GM23338 (cell line): ENCODE measurements at regions not wholly inside any gene's neighbourhood (a gene's known extent, or its start where the extent isn't known, plus 50 kb on each side); places are given as distances from the start of the nearest gene placed in this dataset.
"Not testable (repeated sequence)": the region's sequence is repeated elsewhere in the genome, so short reads cannot be mapped to it uniquely, and the experiment has no call there.

Experiments
- ATAC-seq: fragments of 200-7000 bp; cut with Tn5 transposase; 3 replicates; pipeline ENCODE4 v1.9.1; 2020
- DNase-seq: peaks from one replicate; pipeline ENCODE4 v3.0.0-alpha.2; 2015; ENCODE audit warnings: low spot score
- H2AFZ ChIP-seq: fragments of 200-600 bp; sonication (generic); 2 replicates; pipeline ENCODE4 v1.8.0; 2016; ENCODE audit warnings: antibody characterized with exemption, mild to moderate bottlenecking, moderate library complexity
- H3F3A ChIP-seq: fragments of 200-600 bp; sonication (generic); replicated peaks from 2 replicates; pipeline ENCODE4 v1.8.0; 2017; ENCODE audit warnings: antibody characterized with exemption, mixed run types, low read depth
- H3K27ac ChIP-seq: fragments of 200-600 bp; sonication (generic); 2 replicates; pipeline ENCODE4 v1.6.1; 2016; ENCODE audit warnings: low read depth
- H3K27me3 ChIP-seq: fragments of 200-600 bp; sonication (generic); 2 replicates; pipeline ENCODE4 v1.8.0; 2016; ENCODE audit warnings: mild to moderate bottlenecking, mixed run types, moderate library complexity; ENCODE audit not compliant: insufficient read depth
- H3K36me3 ChIP-seq: fragments of 200-600 bp; sonication (generic); 2 replicates; pipeline ENCODE4 v1.8.0; 2016; ENCODE audit warnings: mild to moderate bottlenecking; ENCODE audit not compliant: insufficient read depth
- H3K4me1 ChIP-seq: fragments of 200-600 bp; sonication (generic); 2 replicates; pipeline ENCODE4 v1.8.0; 2016; ENCODE audit warnings: mild to moderate bottlenecking, moderate library complexity; ENCODE audit not compliant: insufficient read depth
- H3K4me2 ChIP-seq: fragments of 200-600 bp; sonication (generic); 2 replicates; pipeline ENCODE4 v1.7.1; 2017; ENCODE audit warnings: mixed run types
- H3K4me3 ChIP-seq: fragments of 200-600 bp; sonication (generic); 2 replicates; pipeline ENCODE4 v1.6.1; 2016; ENCODE audit warnings: mixed run types
- H3K79me2 ChIP-seq: fragments of 200-600 bp; sonication (generic); replicated peaks from 2 replicates; pipeline ENCODE4 v1.8.0; 2017; ENCODE audit warnings: mild to moderate bottlenecking; ENCODE audit not compliant: insufficient read depth
- H3K9me2 ChIP-seq: fragments of 200-600 bp; sonication (generic); 2 replicates; pipeline ENCODE4 v1.8.0; 2017; ENCODE audit not compliant: insufficient read depth
- H4K20me1 ChIP-seq: fragments of 200-600 bp; sonication (generic); replicated peaks from 2 replicates; pipeline ENCODE4 v1.8.0; 2017; ENCODE audit warnings: mild to moderate bottlenecking; ENCODE audit not compliant: insufficient read depth
- H3K27ac Mint-ChIP-seq: 2 replicates; pipeline ENCODE4 v1.8.0; 2020; ENCODE audit warnings: inconsistent platforms, mild to moderate bottlenecking, moderate library complexity, mixed read lengths
- H3K27me3 Mint-ChIP-seq: 3 replicates; pipeline ENCODE4 v1.8.0; 2022; ENCODE audit warnings: low read depth, mild to moderate bottlenecking, moderate library complexity, mixed read lengths, inconsistent platforms; ENCODE audit not compliant: insufficient read depth, poor library complexity
- H3K36me3 Mint-ChIP-seq: 3 replicates; pipeline ENCODE4 v1.8.0; 2021; ENCODE audit warnings: low read depth, mild to moderate bottlenecking, inconsistent platforms, moderate library complexity, mixed read lengths
- H3K4me1 Mint-ChIP-seq: 3 replicates; pipeline ENCODE4 v1.8.0; 2020; ENCODE audit warnings: mild to moderate bottlenecking, inconsistent platforms, mixed read lengths
- H3K4me3 Mint-ChIP-seq: 3 replicates; pipeline ENCODE4 v1.8.0; 2021; ENCODE audit warnings: moderate library complexity, mild to moderate bottlenecking, inconsistent platforms, mixed read lengths
- H3K9me3 Mint-ChIP-seq: 3 replicates; pipeline ENCODE4 v1.8.0; 2020; ENCODE audit warnings: moderate library complexity, mild to moderate bottlenecking, inconsistent platforms, mixed read lengths
- CTCF ChIP-seq, 2 experiments: fragments of 200-600 bp in 1 of 2; sonication (generic) in 1 of 2; conservative IDR thresholded peaks; 2 replicates each; pipeline versions ENCODE4 v1.5.1 to v1.6.1; 2016 to 2017; ENCODE audit warnings: antibody characterized with exemption in 2 of 2, low read depth in 2 of 2, mild to moderate bottlenecking in 2 of 2, moderate library complexity in 1 of 2

GRCh38 chr9:85814800-85815199 lies 73.0 kb upstream of the AGTPBP1 start:
- H3K27me3 Mint-ChIP-seq, H3K27ac ChIP-seq, H3K27me3 ChIP-seq, H4K20me1 ChIP-seq, H3K9me2 ChIP-seq, H3K4me3 Mint-ChIP-seq, H3K4me2 ChIP-seq, H3K27ac Mint-ChIP-seq, H3K4me3 ChIP-seq, H3K79me2 ChIP-seq, H2AFZ ChIP-seq, H3K9me3 Mint-ChIP-seq, ATAC-seq, H3F3A ChIP-seq, H3K36me3 ChIP-seq, H3K4me1 ChIP-seq, H3K4me1 Mint-ChIP-seq, DNase-seq, H3K36me3 Mint-ChIP-seq: not testable (repeated sequence)

GRCh38 chr9:85818971-85819370 lies 77.2 kb upstream of the AGTPBP1 start:
- ATAC-seq (peak; percentile 68), DNase-seq (peak; percentile 28)
- H3F3A ChIP-seq, H4K20me1 ChIP-seq, H3K9me3 Mint-ChIP-seq, H3K4me3 Mint-ChIP-seq, H3K9me2 ChIP-seq, H2AFZ ChIP-seq, H3K4me1 ChIP-seq, H3K4me2 ChIP-seq, H3K36me3 Mint-ChIP-seq, H3K27me3 ChIP-seq, H3K27ac ChIP-seq, H3K27ac Mint-ChIP-seq, H3K36me3 ChIP-seq, H3K4me1 Mint-ChIP-seq, H3K4me3 ChIP-seq, H3K79me2 ChIP-seq, H3K27me3 Mint-ChIP-seq: not testable (repeated sequence)
- TF ChIP-seq CTCF (conservative IDR thresholded peaks at IDR 0.05; ENCODE audit: low read depth in 2 of 2) = peak; percentile 53 to 63

- not testable (repeated sequence) for H4K20me1 ChIP-seq, H3K9me2 ChIP-seq, H3K36me3 Mint-ChIP-seq, H3K4me1 ChIP-seq, H3K36me3 ChIP-seq, H3F3A ChIP-seq, H3K4me3 Mint-ChIP-seq, H2AFZ ChIP-seq, H3K9me3 Mint-ChIP-seq, H3K4me2 ChIP-seq, H3K4me1 Mint-ChIP-seq, H3K27me3 Mint-ChIP-seq, DNase-seq, H3K79me2 ChIP-seq, ATAC-seq, H3K27ac Mint-ChIP-seq, H3K27ac ChIP-seq, H3K27me3 ChIP-seq, H3K4me3 ChIP-seq
These were observed 78.8 kb upstream of the AGTPBP1 start for GRCh38 chr9:85820598-85820997.

GRCh38 chr9:85824949-85825348 lies 83.2 kb upstream of the AGTPBP1 start:
- not testable (repeated sequence) for H3F3A ChIP-seq, H3K36me3 Mint-ChIP-seq, H3K27me3 ChIP-seq, H3K27ac Mint-ChIP-seq, H3K27ac ChIP-seq, H3K4me3 ChIP-seq, H3K36me3 ChIP-seq, H3K4me1 Mint-ChIP-seq, H2AFZ ChIP-seq, H3K4me2 ChIP-seq, H3K9me2 ChIP-seq, H3K79me2 ChIP-seq, H3K4me3 Mint-ChIP-seq, H3K4me1 ChIP-seq, H4K20me1 ChIP-seq, H3K9me3 Mint-ChIP-seq, H3K27me3 Mint-ChIP-seq
- peak; percentile 72 to 75 for TF ChIP-seq CTCF (conservative IDR thresholded peaks at IDR 0.05; ENCODE audit: low read depth in 2 of 2)
- DNase-seq (peak; percentile 81), ATAC-seq (peak; percentile 85)

GRCh38 chr9:85834591-85834990 lies 92.8 kb upstream of the AGTPBP1 start:
- not testable (repeated sequence) for H3K27me3 Mint-ChIP-seq, H2AFZ ChIP-seq, H3K4me1 Mint-ChIP-seq, H3K4me3 Mint-ChIP-seq, H3K9me3 Mint-ChIP-seq, H3K4me2 ChIP-seq, H3K4me1 ChIP-seq, H4K20me1 ChIP-seq, H3K4me3 ChIP-seq, H3K79me2 ChIP-seq, DNase-seq, H3K27ac Mint-ChIP-seq, H3K9me2 ChIP-seq, H3K36me3 ChIP-seq, H3F3A ChIP-seq, H3K36me3 Mint-ChIP-seq, ATAC-seq, H3K27me3 ChIP-seq, H3K27ac ChIP-seq

- not testable (repeated sequence) for H3K36me3 ChIP-seq, H3K4me1 ChIP-seq, H3K9me3 Mint-ChIP-seq, H3K9me2 ChIP-seq, H3K4me3 Mint-ChIP-seq, H3K27me3 Mint-ChIP-seq, H3K4me1 Mint-ChIP-seq, ATAC-seq, H3K27ac ChIP-seq, H3K27ac Mint-ChIP-seq, H3K4me3 ChIP-seq, H3K4me2 ChIP-seq, H4K20me1 ChIP-seq, H3F3A ChIP-seq, H3K27me3 ChIP-seq, DNase-seq, H3K79me2 ChIP-seq, H3K36me3 Mint-ChIP-seq, H2AFZ ChIP-seq
These were observed 97.0 kb upstream of the NAA35 start for GRCh38 chr9:85843949-85844348.
